Lower lobe of right lung (tissue), 2 donors: ENCODE measurements at regions not wholly inside any gene's neighbourhood (a gene's known extent, or its start where the extent isn't known, plus 50 kb on each side); places are given as distances from the start of the nearest gene placed in this dataset.

Experiments
- ATAC-seq, 2 donors: fragments of 200-7000 bp; cut with Tn5 transposase; one replicate each; pipeline ENCODE4 v1.9.1; 2020 to 2022; ENCODE audit warnings: mild to moderate bottlenecking in 2 of 2, moderate library complexity in 2 of 2
- DNase-seq: peaks from one replicate; pipeline ENCODE4 v3.0.0-alpha.2; 2020
- H3K27ac ChIP-seq: fragments of 200-600 bp; one replicate; pipeline ENCODE4 v1.8.0; 2022
- H3K27me3 ChIP-seq: fragments of 200-600 bp; one replicate; pipeline ENCODE4 v1.8.0; 2022; ENCODE audit warnings: low read depth
- H3K36me3 ChIP-seq: fragments of 200-600 bp; one replicate; pipeline ENCODE4 v1.8.0; 2022; ENCODE audit warnings: mild to moderate bottlenecking
- H3K4me1 ChIP-seq: fragments of 200-600 bp; one replicate; pipeline ENCODE4 v1.8.0; 2022
- H3K4me3 ChIP-seq: fragments of 200-600 bp; one replicate; pipeline ENCODE4 v1.8.0; 2022; ENCODE audit warnings: mild to moderate bottlenecking
- H3K9me3 ChIP-seq: fragments of 200-600 bp; one replicate; pipeline ENCODE4 v1.8.0; 2022
- intact Hi-C: fragments of 100-400 bp; cut with DNase I; formaldehyde crosslinking; loops from one replicate; pipeline ENCODE4 v1.11.0; 2022
- TF ChIP-seq, protein P1 (sequence below): fragments of 200-600 bp; IDR thresholded peaks from one replicate; pipeline ENCODE4 v1.8.0; 2022; ENCODE audit warnings: antibody characterized with exemption, mild to moderate bottlenecking
- donor health status: DM: no; HTN: yes; CAD: no; lungs with severe emphysema.

DNA sequence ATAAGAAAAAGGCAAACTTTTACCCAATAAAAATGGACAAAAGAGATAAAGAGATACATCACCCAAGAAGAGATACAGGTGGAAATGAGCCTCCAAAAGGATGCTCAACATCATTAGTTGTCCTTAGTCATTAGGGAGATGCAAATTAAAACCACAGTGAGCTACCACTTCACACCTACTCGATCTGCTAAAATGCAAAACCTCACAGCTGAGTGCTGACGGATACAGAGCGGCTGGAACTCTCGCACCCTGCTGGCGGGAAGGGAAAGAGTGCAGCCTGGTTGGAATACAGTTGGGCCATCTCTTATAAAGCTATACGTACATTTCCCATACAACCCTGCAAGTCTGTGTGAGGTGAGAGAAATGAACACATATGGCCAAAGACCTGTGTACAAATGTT lies 78.5 kb upstream of the PRR20G start:
- H3K4me1 ChIP-seq, result no peaks in the 10 kb centered on the region
- peaks cover 4% of the 10 kb centered on the region for H3K27me3 ChIP-seq
- ATAC-seq (no peak), DNase-seq (no peak)
- H3K36me3 ChIP-seq, result no peaks in the 10 kb centered on the region
- H3K27ac ChIP-seq, result no peak overlapping the region
- H3K9me3 ChIP-seq, result no peaks in the 10 kb centered on the region
- H3K4me3 ChIP-seq, result no peak overlapping the region
- TF ChIP-seq, protein P1, sequence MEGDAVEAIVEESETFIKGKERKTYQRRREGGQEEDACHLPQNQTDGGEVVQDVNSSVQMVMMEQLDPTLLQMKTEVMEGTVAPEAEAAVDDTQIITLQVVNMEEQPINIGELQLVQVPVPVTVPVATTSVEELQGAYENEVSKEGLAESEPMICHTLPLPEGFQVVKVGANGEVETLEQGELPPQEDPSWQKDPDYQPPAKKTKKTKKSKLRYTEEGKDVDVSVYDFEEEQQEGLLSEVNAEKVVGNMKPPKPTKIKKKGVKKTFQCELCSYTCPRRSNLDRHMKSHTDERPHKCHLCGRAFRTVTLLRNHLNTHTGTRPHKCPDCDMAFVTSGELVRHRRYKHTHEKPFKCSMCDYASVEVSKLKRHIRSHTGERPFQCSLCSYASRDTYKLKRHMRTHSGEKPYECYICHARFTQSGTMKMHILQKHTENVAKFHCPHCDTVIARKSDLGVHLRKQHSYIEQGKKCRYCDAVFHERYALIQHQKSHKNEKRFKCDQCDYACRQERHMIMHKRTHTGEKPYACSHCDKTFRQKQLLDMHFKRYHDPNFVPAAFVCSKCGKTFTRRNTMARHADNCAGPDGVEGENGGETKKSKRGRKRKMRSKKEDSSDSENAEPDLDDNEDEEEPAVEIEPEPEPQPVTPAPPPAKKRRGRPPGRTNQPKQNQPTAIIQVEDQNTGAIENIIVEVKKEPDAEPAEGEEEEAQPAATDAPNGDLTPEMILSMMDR, result no peak
- intact Hi-C loops, result no loop called here

- ATAC-seq (no peak), DNase-seq (no peak)
- Histone ChIP-seq H3K9me3 (no peaks in the 10 kb centered on the region), H3K4me3 (no peak overlapping the region), H3K27me3 (peaks cover 4% of the 10 kb centered on the region), H3K27ac (no peak overlapping the region), H3K4me1 (no peaks in the 10 kb centered on the region), H3K36me3 (no peaks in the 10 kb centered on the region)
- TF ChIP-seq, protein P1, result no peak
- intact Hi-C loops, result no loop called here
These were observed 77.4 kb upstream of the PRR20G start for GRCh38 chr3:127365163-127365798.

- Histone ChIP-seq H3K27ac (no peak overlapping the region), H3K27me3 (peaks cover 4% of the 10 kb centered on the region), H3K4me3 (no peak overlapping the region), H3K9me3 (no peaks in the 10 kb centered on the region), H3K36me3 (no peaks in the 10 kb centered on the region), H3K4me1 (no peaks in the 10 kb centered on the region)
- ATAC-seq (no peak), DNase-seq (no peak)
- TF ChIP-seq, protein P1, result no peak
- intact Hi-C loops, result no loop called here
These were observed 76.0 kb upstream of the PRR20G start for GRCh38 chr3:127363891-127364290.

DNA sequence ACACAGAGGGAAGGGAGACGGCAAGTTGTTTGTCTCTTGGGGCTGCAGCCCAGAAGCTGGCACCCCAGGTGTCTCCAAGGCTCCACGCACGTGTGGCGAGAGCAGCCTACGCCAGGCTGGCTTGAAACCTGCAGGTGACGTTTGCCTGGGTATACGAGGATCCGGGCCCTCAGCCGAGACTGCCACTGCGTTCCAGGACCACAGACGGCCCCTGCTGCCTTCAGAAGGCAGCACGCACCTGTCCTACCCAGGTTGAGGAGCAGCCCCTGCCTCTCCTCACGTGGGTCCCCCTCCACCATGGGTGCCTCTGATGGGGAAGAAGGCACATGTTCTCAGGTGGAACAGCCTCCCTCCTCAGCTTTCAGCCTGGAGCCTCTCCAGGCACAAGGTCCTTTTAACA lies 75.3 kb upstream of the PRR20G start:
- DNase-seq (no peak), ATAC-seq (no peak)
- no peak overlapping the region for H3K27ac ChIP-seq
- H3K4me3 ChIP-seq, result no peak overlapping the region
- H3K27me3 ChIP-seq, result peaks cover 4% of the 10 kb centered on the region
- H3K4me1 ChIP-seq, result no peaks in the 10 kb centered on the region
- intact Hi-C loops, result no loop called here
- TF ChIP-seq, protein P1, result no peak
- H3K36me3 ChIP-seq, result no peaks in the 10 kb centered on the region
- H3K9me3 ChIP-seq, result no peaks in the 10 kb centered on the region

DNA sequence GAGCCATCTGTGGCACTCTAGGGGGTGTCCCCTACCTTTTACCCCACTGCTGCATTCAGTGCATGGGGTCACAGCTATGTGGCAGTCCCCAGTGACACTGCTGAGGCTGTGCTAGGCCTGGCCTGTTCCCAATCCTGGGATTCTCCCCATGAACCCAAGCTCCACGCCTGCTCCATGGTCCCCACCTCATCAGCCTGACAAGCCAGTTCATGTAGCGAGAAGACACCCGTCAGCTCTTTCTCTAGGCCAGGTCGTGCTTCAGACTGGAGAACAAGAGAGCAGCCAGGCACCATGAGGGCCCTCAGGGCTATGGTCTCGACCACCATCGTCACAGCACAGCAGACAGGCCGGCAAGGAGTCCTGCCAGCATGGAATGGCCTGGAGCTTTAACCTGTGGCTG lies 72.8 kb upstream of the PRR20G start:
- no peak for ATAC-seq
- Histone ChIP-seq H3K4me3 (no peak overlapping the region), H3K36me3 (no peaks in the 10 kb centered on the region)

More for the DNA sequence above, 72.8 kb upstream of the PRR20G start:
- H3K4me1 ChIP-seq, result no peaks in the 10 kb centered on the region
- TF ChIP-seq, protein P1, result no peak
- H3K27me3 ChIP-seq, result peaks cover 4% of the 10 kb centered on the region
- intact Hi-C loops, result no loop called here
- H3K27ac ChIP-seq, result no peak overlapping the region
- H3K9me3 ChIP-seq, result peaks cover 6% of the 10 kb centered on the region
- DNase-seq, result no peak
